ACHN (cell line): ENCODE measurements at regions not wholly inside any gene's neighbourhood (a gene's known extent, or its start where the extent isn't known, plus 50 kb on each side); places are given as distances from the start of the nearest gene placed in this dataset.

ENCODE experiments used
- DNase-seq: peaks from one replicate; pipeline ENCODE4 v3.0.0-alpha.2; 2015
- in situ Hi-C: cut with HindIII; loops from 2 replicates; pipeline ENCODE4 v1.10.0; 2017; ENCODE audit warnings: low sequenced_read_pairs, low pct_ligation_motif_present, low pct_unique_long_range_greater_than_20kb

- DNase-seq = no peak
- in situ Hi-C loops = no loop called here
These were observed 243.8 kb upstream of the TLE3 start for GRCh38 chr15:70341566-70341965.

GRCh38 chr15:70340494-70340870, 242.8 kb upstream of the TLE3 start:
- no peak for DNase-seq
- in situ Hi-C loops = no loop called here

GRCh38 chr15:70339571-70340493, 242.1 kb upstream of the TLE3 start:
- DNase-seq = no peak

GRCh38 chr15:70337277-70338186, 239.8 kb upstream of the TLE3 start:
- no peak for DNase-seq
- in situ Hi-C loops = no loop called here

More at GRCh38 chr15:70339571-70340493, 242.1 kb upstream of the TLE3 start:
- in situ Hi-C loops = no loop called here

GRCh38 chr15:70336425-70337009, 238.8 kb upstream of the TLE3 start:
- no peak for DNase-seq
- in situ Hi-C loops = no loop called here

- in situ Hi-C loops = no loop called here
- DNase-seq = no peak
These were observed 236.6 kb upstream of the TLE3 start for GRCh38 chr15:70334286-70334685.

- no peak for DNase-seq
- in situ Hi-C loops = no loop called here
These were observed 231.5 kb upstream of the TLE3 start for GRCh38 chr15:70329179-70329578.

- in situ Hi-C loops = no loop called here
- DNase-seq = no peak
These were observed 231.0 kb upstream of the TLE3 start for GRCh38 chr15:70328679-70329115.

GRCh38 chr15:70327856-70328678, 230.3 kb upstream of the TLE3 start:
- in situ Hi-C loops = no loop called here
- DNase-seq = no peak

GRCh38 chr15:70327328-70327855, 229.7 kb upstream of the TLE3 start:
- in situ Hi-C loops = no loop called here
- no peak for DNase-seq

- no peak for DNase-seq
- in situ Hi-C loops = no loop called here
These were observed 226.6 kb upstream of the TLE3 start for GRCh38 chr15:70324001-70324974.

- in situ Hi-C loops = no loop called here
- no peak for DNase-seq
These were observed 225.6 kb upstream of the TLE3 start for GRCh38 chr15:70323111-70323851.

GRCh38 chr15:70322051-70322668, 224.4 kb upstream of the TLE3 start:
- in situ Hi-C loops = no loop called here
- no peak for DNase-seq

GRCh38 chr15:70321172-70321819, 223.6 kb upstream of the TLE3 start:
- in situ Hi-C loops = no loop called here
- no peak for DNase-seq

- DNase-seq = no peak
- in situ Hi-C loops = no loop called here
These were observed 222.8 kb upstream of the TLE3 start for GRCh38 chr15:70320482-70320881.
